Thoracic aorta (tissue), 2 donors: ENCODE measurements at regions not wholly inside any gene's neighbourhood (a gene's known extent, or its start where the extent isn't known, plus 50 kb on each side); places are given as distances from the start of the nearest gene placed in this dataset.

Source experiments
- ATAC-seq: fragments of 150-250 bp; one replicate; pipeline ENCODE4 v1.8.0; 2017; ENCODE audit warnings: low read depth; ENCODE audit not compliant: insufficient number of reproducible peaks, low FRiP score
- DNase-seq: peaks from one replicate; pipeline ENCODE4 v3.0.0-alpha.2; 2020; ENCODE audit warnings: low spot score
- H3K27ac ChIP-seq, 2 donors: fragments of 200-600 bp; sonication (generic); 1 replicate in 1 of 2; 2 replicates in 1 of 2; pipeline ENCODE4 v1.5.1; 2016; ENCODE audit warnings: mild to moderate bottlenecking in 2 of 2, moderate library complexity in 2 of 2
- H3K27me3 ChIP-seq: fragments of 200-600 bp; sonication (generic); replicated peaks from 2 replicates; pipeline ENCODE4 v1.6.0; 2016; ENCODE audit warnings: mild to moderate bottlenecking; ENCODE audit not compliant: insufficient read depth
- H3K36me3 ChIP-seq: fragments of 200-600 bp; sonication (generic); one replicate; pipeline ENCODE4 v1.5.1; 2016
- H3K4me1 ChIP-seq, 2 donors: fragments of 200-600 bp; sonication (generic); 1 replicate in 1 of 2; 2 replicates in 1 of 2; pipeline versions ENCODE4 v1.5.1 to v1.6.0; 2016; ENCODE audit warnings: low read depth in 2 of 2, mild to moderate bottlenecking in 1 of 2; ENCODE audit not compliant: control insufficient read depth in 1 of 2
- H3K4me3 ChIP-seq: fragments of 200-600 bp; sonication (generic); 2 replicates; pipeline ENCODE4 v1.5.1; 2016; ENCODE audit warnings: mild to moderate bottlenecking
- H3K9me3 ChIP-seq: fragments of 200-600 bp; sonication (generic); 2 replicates; pipeline ENCODE4 v1.5.1; 2016
- TF ChIP-seq, protein P1 (sequence below): fragments of 200-600 bp; sonication (generic); IDR thresholded peaks from one replicate; pipeline ENCODE4 v1.5.1; 2019; ENCODE audit warnings: antibody characterized with exemption

DNA sequence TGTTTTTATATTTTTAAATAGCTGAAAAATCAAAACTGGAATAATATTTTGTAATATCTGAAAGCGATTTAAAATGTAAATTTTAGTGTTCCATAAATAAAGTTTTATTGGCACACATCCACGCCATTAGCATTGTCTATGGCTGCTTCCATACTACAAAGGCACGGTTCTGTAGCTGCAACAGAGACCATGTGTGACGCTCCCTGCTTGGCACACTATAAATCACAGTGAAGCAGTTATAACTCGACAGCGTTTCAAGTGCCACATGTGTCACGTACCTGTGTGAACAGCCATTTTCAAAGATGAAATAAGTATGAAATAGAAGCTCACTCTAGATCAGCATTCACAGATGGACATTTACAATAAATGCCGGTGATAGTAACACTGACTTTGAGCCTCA is 810.1 kb upstream of the WWC1 start:
- Histone ChIP-seq H3K9me3 (no peaks in the 10 kb centered on the region), H3K4me1 (no peaks in the 10 kb centered on the region), H3K36me3 (no peaks in the 10 kb centered on the region), H3K27ac (no peak overlapping the region), H3K27me3 (no peaks in the 10 kb centered on the region), H3K4me3 (no peak overlapping the region)
- DNase-seq (no peak), ATAC-seq (no peak)
- TF ChIP-seq, protein P1, sequence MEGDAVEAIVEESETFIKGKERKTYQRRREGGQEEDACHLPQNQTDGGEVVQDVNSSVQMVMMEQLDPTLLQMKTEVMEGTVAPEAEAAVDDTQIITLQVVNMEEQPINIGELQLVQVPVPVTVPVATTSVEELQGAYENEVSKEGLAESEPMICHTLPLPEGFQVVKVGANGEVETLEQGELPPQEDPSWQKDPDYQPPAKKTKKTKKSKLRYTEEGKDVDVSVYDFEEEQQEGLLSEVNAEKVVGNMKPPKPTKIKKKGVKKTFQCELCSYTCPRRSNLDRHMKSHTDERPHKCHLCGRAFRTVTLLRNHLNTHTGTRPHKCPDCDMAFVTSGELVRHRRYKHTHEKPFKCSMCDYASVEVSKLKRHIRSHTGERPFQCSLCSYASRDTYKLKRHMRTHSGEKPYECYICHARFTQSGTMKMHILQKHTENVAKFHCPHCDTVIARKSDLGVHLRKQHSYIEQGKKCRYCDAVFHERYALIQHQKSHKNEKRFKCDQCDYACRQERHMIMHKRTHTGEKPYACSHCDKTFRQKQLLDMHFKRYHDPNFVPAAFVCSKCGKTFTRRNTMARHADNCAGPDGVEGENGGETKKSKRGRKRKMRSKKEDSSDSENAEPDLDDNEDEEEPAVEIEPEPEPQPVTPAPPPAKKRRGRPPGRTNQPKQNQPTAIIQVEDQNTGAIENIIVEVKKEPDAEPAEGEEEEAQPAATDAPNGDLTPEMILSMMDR = no peak

DNA sequence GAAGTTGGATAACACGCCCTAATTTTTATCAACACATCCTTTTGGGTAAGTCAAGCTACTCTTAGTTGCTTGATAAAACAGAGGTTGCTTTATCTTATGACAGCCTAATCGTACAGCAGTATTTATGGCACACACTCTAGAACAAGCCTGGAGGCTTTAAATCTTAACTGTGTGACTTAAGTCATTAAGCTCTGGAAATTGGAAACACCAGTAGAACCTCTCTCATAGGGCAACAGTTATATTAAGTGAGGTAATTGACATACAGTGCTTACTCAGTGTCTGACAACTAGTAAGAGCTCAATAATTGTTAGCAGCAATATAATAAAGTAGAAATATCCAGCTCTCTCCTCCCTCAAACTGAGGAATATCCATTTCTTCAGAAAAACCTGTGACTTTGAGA is 808.9 kb upstream of the WWC1 start:
- H3K27ac ChIP-seq = no peak overlapping the region
- ATAC-seq = no peak
- H3K4me1 ChIP-seq = no peaks in the 10 kb centered on the region
- no peaks in the 10 kb centered on the region for H3K36me3 ChIP-seq
- H3K9me3 ChIP-seq = no peaks in the 10 kb centered on the region
- H3K4me3 ChIP-seq = no peak overlapping the region
- TF ChIP-seq, protein P1 = no peak
- DNase-seq = no peak
- H3K27me3 ChIP-seq = no peaks in the 10 kb centered on the region

DNA sequence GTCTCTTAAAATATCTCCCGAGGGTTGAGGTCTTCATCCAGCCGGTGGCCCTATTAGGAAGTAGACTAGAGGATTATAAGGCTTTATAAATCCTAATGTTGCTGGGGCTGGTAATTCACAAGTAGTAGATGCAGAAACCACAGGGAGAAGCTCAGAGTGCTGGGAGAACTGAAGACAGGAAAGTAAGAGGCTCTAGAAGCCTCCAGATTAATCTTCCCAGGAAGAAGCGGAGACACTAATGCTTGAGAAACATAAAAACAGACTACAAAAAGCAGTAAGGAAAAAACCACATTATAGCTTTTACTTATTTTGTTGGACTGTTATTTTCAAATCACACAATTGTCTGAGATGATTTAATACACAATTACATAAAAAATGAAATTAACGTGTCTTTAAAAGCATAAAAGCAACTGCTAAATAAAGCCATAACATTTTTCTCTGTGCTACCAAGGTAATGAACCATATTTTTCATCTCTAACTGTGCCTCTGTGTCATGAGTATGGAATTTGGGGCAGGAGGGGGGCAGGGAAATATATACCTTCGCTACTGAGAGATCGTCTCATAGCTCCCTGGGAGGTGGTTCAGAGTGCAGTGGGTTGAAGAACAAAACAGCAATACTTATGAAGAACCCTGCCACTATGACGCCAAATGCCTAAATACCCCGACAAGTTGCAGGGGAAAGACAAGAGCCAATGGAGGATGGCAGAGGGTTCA is 806.2 kb upstream of the WWC1 start:
- Histone ChIP-seq H3K4me3 (no peak overlapping the region), H3K27ac (no peak overlapping the region), H3K27me3 (no peaks in the 10 kb centered on the region), H3K9me3 (no peaks in the 10 kb centered on the region), H3K36me3 (no peaks in the 10 kb centered on the region), H3K4me1 (no peaks in the 10 kb centered on the region)
- ATAC-seq (no peak), DNase-seq (no peak)
- TF ChIP-seq, protein P1 = no peak

DNA sequence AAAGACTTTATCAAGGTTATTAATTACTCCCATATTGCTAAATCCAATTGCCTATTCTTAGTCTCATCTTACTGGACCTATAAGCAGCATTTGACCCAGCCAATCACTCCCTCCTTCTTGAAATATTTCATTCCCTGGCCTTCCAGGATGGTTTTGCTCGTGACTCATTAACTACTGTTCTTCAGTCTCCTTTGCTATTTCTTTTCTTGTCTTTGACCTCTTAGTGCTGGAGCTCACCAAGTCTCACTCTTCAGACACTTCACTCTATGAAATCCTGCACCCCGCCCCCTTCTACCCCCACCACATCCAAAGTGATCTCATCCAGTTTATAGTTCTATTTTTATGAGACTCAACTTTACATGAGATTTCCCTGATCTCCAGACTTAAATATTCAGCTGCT is 803.1 kb upstream of the WWC1 start:
- Histone ChIP-seq H3K27me3 (no peaks in the 10 kb centered on the region), H3K27ac (no peak overlapping the region), H3K9me3 (no peaks in the 10 kb centered on the region), H3K4me1 (no peaks in the 10 kb centered on the region), H3K4me3 (no peak overlapping the region), H3K36me3 (no peaks in the 10 kb centered on the region)
- DNase-seq (no peak), ATAC-seq (no peak)
- TF ChIP-seq, protein P1 = no peak

DNA sequence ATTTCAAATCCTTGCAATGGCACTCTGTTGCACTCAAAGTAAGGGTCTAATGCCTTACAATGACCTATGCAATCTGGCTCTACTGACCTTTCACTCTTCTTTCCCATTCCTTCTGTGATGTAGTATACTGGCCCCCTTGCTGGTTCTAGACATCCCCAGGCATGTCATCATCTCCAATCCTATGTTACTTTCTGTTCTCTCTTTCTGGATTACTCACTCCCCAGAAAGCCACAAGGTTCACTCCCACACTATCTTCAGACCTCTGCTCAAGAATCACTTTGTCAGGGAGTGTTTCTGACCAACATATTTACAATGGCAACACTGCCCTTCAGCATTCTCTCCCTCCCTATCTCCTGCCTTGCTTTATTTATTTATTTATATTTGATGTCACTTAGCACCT is 802.2 kb upstream of the WWC1 start:
- TF ChIP-seq, protein P1 = no peak
- no peak for ATAC-seq

More for the DNA sequence above, 802.2 kb upstream of the WWC1 start:
- no peak overlapping the region for H3K4me3 ChIP-seq
- DNase-seq = no peak
- H3K9me3 ChIP-seq = no peaks in the 10 kb centered on the region
- H3K27ac ChIP-seq = no peak overlapping the region
- H3K4me1 ChIP-seq = no peaks in the 10 kb centered on the region
- no peaks in the 10 kb centered on the region for H3K27me3 ChIP-seq
- no peaks in the 10 kb centered on the region for H3K36me3 ChIP-seq
